ENCODE measurements at regions not wholly inside any gene's neighbourhood (a gene's known extent, or its start where the extent isn't known, plus 50 kb on each side); places are given as distances from the start of the nearest gene placed in this dataset.

- no peak overlapping the region for H2BK15ac ChIP-seq (ENCODE audit: low read length)
- H3K27ac ChIP-seq (ENCODE audit: low read depth, low read length): no peak overlapping the region
- H4K5ac ChIP-seq (ENCODE audit: insufficient read length, low read depth, low read length): no peak overlapping the region
- no peak for TF ChIP-seq KDM4A (IDR thresholded peaks at IDR 0.05; ENCODE audit: low read depth, low read length, severe bottlenecking)
- TF ChIP-seq EGR1 (IDR thresholded peaks at IDR 0.05; ENCODE audit: borderline replicate concordance, low read depth, low read length): no peak
- DNase-seq (ENCODE audit: low read depth in 1 of 2, low spot score in 2 of 2) (no peak), FAIRE-seq (no peak)
- 100% methylated on average over 1 of the region's 1 CpG; no CpG with 5 or more reads in 1 of the 2 experiments for WGBS, 2 experiments (ENCODE audit: extremely low coverage in 1 of 2, insufficient coverage in 1 of 2, insufficient read length in 1 of 2, insufficient replicate concordance in 2 of 2, low coverage in 1 of 2, low lambda C conversion rate in 2 of 2, missing lambda C conversion rate in 1 of 2)
- H3K23me2 ChIP-seq (ENCODE audit: low read depth, low read length): no peaks in the 10 kb centered on the region
- no peak overlapping the region for H3K4ac ChIP-seq (replicated peaks; ENCODE audit: insufficient read length, low read depth, low read length)
- no peak overlapping the region for H2AK5ac ChIP-seq (ENCODE audit: low read depth, low read length)
- H3K9ac ChIP-seq (replicated peaks in 1 of 4; ENCODE audit: extremely low read depth in 1 of 4, low read depth in 3 of 4, low read length in 3 of 4): no peak overlapping the region
- no peaks in the 10 kb centered on the region for H3K36me3 ChIP-seq (ENCODE audit: control insufficient read depth in 2 of 4, insufficient read depth in 4 of 4, low read length in 3 of 4)
- H3K23ac ChIP-seq (ENCODE audit: insufficient read length): no peak overlapping the region
- H2BK12ac ChIP-seq (ENCODE audit: low read depth, low read length): no peak overlapping the region
- H3K4me1 ChIP-seq (replicated peaks in 1 of 4; ENCODE audit: control insufficient read depth in 3 of 4, insufficient read depth in 4 of 4, low read length in 3 of 4): no peaks in the 10 kb centered on the region
- no peaks in the 10 kb centered on the region for H3K79me2 ChIP-seq (ENCODE audit: control insufficient read depth in 1 of 2, insufficient read depth in 2 of 2, low read length in 2 of 2)
- H2BK5ac ChIP-seq (ENCODE audit: low read depth, low read length): no peak overlapping the region
- no peaks in the 10 kb centered on the region for H3K27me3 ChIP-seq (replicated peaks in 1 of 4; ENCODE audit: control insufficient read depth in 3 of 4, extremely low read depth in 1 of 4, insufficient read depth in 3 of 4, low read length in 3 of 4)
- no peaks in the 10 kb centered on the region for H3K9me3 ChIP-seq (ENCODE audit: insufficient read depth in 2 of 2, low read depth in 1 of 2, low read length in 1 of 2)
- H4K20me1 ChIP-seq (replicated peaks in 1 of 2; ENCODE audit: control insufficient read depth in 1 of 2, insufficient read depth in 2 of 2, low read length in 2 of 2): no peaks in the 10 kb centered on the region
- H3K4me2 ChIP-seq (ENCODE audit: insufficient read depth in 1 of 2, low read depth in 2 of 2, low read length in 2 of 2): no peak overlapping the region
- no peak overlapping the region for H2AFZ ChIP-seq (ENCODE audit: low read length)
- ChIA-PET POLR2A (ENCODE audit: partially characterized antibody) (no interaction called here), CTCF (ENCODE audit: partially characterized antibody) (no interaction called here)
- no peak overlapping the region for H3K14ac ChIP-seq (ENCODE audit: insufficient read length)
- no peak overlapping the region for H4K8ac ChIP-seq (ENCODE audit: extremely low read depth, insufficient read depth, low read length)
- no peak overlapping the region for H3K4me3 ChIP-seq (ENCODE audit: extremely low read depth in 1 of 4, insufficient read depth in 2 of 4, low read depth in 3 of 4, low read length in 4 of 4)
- no peak overlapping the region for H4K91ac ChIP-seq (replicated peaks; ENCODE audit: insufficient read length, low read length)
- H2BK20ac ChIP-seq (ENCODE audit: low read length): no peak overlapping the region
- H3K18ac ChIP-seq (ENCODE audit: extremely low read depth, low read length): no peak overlapping the region
- no peaks in the 10 kb centered on the region for H3K79me1 ChIP-seq (ENCODE audit: low read depth, low read length)
- no peak overlapping the region for H3K56ac ChIP-seq (replicated peaks; ENCODE audit: insufficient read length, low read depth, low read length)
- H2BK120ac ChIP-seq (replicated peaks; ENCODE audit: low read depth, low read length): no peak overlapping the region
These were observed 83.0 kb upstream of the TGFBR2 start for GRCh38 chr3:30523366-30523765.
